ENCODE measurements at regions not wholly inside any gene's neighbourhood (a gene's known extent, or its start where the extent isn't known, plus 50 kb on each side); places are given as distances from the start of the nearest gene placed in this dataset.

GRCh38 chr13:90938848-90939247 lies 408.6 kb upstream of the MIR17HG start:
- no peaks in the 10 kb centered on the region for H3K9me2 ChIP-seq (ENCODE audit: insufficient read depth)
- H3K9me3 ChIP-seq (ENCODE audit: control insufficient read depth in 1 of 2, insufficient read depth in 1 of 2, low read depth in 1 of 2, low read length in 2 of 2): no peaks in the 10 kb centered on the region
- ChIA-PET POLR2A (no interaction called here), RAD21 (ENCODE audit: low non-redundant PET in 1 of 2, low total read pairs in 2 of 2, uncharacterized antibody in 2 of 2, unreplicated experiment in 2 of 2) (no interaction called here), CTCF (no interaction called here)
- H3K79me2 ChIP-seq (ENCODE audit: insufficient read depth, low read length): no peaks in the 10 kb centered on the region
- no peak overlapping the region for H3K27ac ChIP-seq (ENCODE audit: low read depth, low read length)
- DNase-seq (ENCODE audit: low read depth, low spot score): no peak
- H2AFZ ChIP-seq (ENCODE audit: low read depth, low read length, poor library complexity, severe bottlenecking): no peak overlapping the region
- H3K36me3 ChIP-seq (ENCODE audit: control insufficient read depth in 1 of 2, insufficient read depth in 2 of 2, low read length in 2 of 2): no peaks in the 10 kb centered on the region
- H3K9ac ChIP-seq (ENCODE audit: low read length): no peak overlapping the region
- TF ChIP-seq TCF7L2 (IDR thresholded peaks at IDR 0.05; ENCODE audit: borderline replicate concordance, extremely low read depth, insufficient read depth, insufficient read length): no peak
- no peak for TF ChIP-seq CEBPB (IDR thresholded peaks at IDR 0.05; ENCODE audit: low read depth)
- no peak for TF ChIP-seq JUND (IDR thresholded peaks at IDR 0.05)
- TF ChIP-seq SRF (IDR thresholded peaks at IDR 0.05; ENCODE audit: low read depth): no peak
- no peak for TF ChIP-seq SP1 (IDR thresholded peaks at IDR 0.05; ENCODE audit: low read depth)
- TF ChIP-seq SIN3A (IDR thresholded peaks at IDR 0.05; ENCODE audit: low read depth): no peak
- TF ChIP-seq FOSL1 (IDR thresholded peaks at IDR 0.05; ENCODE audit: low read depth): no peak
- TF ChIP-seq, protein P1, sequence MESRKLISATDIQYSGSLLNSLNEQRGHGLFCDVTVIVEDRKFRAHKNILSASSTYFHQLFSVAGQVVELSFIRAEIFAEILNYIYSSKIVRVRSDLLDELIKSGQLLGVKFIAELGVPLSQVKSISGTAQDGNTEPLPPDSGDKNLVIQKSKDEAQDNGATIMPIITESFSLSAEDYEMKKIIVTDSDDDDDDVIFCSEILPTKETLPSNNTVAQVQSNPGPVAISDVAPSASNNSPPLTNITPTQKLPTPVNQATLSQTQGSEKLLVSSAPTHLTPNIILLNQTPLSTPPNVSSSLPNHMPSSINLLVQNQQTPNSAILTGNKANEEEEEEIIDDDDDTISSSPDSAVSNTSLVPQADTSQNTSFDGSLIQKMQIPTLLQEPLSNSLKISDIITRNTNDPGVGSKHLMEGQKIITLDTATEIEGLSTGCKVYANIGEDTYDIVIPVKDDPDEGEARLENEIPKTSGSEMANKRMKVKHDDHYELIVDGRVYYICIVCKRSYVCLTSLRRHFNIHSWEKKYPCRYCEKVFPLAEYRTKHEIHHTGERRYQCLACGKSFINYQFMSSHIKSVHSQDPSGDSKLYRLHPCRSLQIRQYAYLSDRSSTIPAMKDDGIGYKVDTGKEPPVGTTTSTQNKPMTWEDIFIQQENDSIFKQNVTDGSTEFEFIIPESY (IDR thresholded peaks at IDR 0.05; ENCODE audit: extremely low read depth, insufficient replicate concordance, low read length): no peak
- no peak for TF ChIP-seq MAX (IDR thresholded peaks at IDR 0.05)
- no peak for TF ChIP-seq EGR1 (IDR thresholded peaks at IDR 0.05; ENCODE audit: low read depth)
- no peak for TF ChIP-seq YY1 (IDR thresholded peaks at IDR 0.05; ENCODE audit: extremely low read depth, insufficient replicate concordance, low read depth, low read length)
- no peak for TF ChIP-seq EZH2 (IDR thresholded peaks at IDR 0.05)
- no peak for TF ChIP-seq POLR2A (IDR thresholded peaks at IDR 0.05; ENCODE audit: borderline replicate concordance, extremely low read depth, insufficient read depth, insufficient read length)
- TF ChIP-seq ZNF274 (IDR thresholded peaks at IDR 0.05; ENCODE audit: low read depth, low read length): no peak
- TF ChIP-seq EZH2phosphoT487 (IDR thresholded peaks at IDR 0.05; ENCODE audit: borderline replicate concordance): no peak
- TF ChIP-seq POLR2AphosphoS5 (IDR thresholded peaks at IDR 0.05; ENCODE audit: low read depth, low read length): no peak
- TF ChIP-seq CBX3 (IDR thresholded peaks at IDR 0.05; ENCODE audit: low read depth): no peak
- H3K27me3 ChIP-seq (ENCODE audit: insufficient read depth, low read length): no peaks in the 10 kb centered on the region
- H4K20me1 ChIP-seq (ENCODE audit: insufficient read depth): no peaks in the 10 kb centered on the region
- H3K4me2 ChIP-seq (ENCODE audit: low read length): no peak overlapping the region
- no peak overlapping the region for H3K4me3 ChIP-seq (replicated peaks in 1 of 2; ENCODE audit: low read depth in 1 of 2, low read length in 2 of 2)
- H3K4me1 ChIP-seq (ENCODE audit: control insufficient read depth in 1 of 2, insufficient read depth in 2 of 2, low read length in 2 of 2): no peaks in the 10 kb centered on the region
- BruUV-seq (replicated peaks): no TSS peak
- intact Hi-C loops (cut with micrococcal nuclease): no loop called here
- no peak for ATAC-seq

All from HCT116 (cell line).